DMS153 (cell line): ENCODE measurements at regions not wholly inside any gene's neighbourhood (a gene's known extent, or its start where the extent isn't known, plus 50 kb on each side); places are given as distances from the start of the nearest gene placed in this dataset.
"Not testable (repeated sequence)": the region's sequence is repeated elsewhere in the genome, so short reads cannot be mapped to it uniquely, and the experiment has no call there.

Source experiments
- DNase-seq: peaks from one replicate; lab custom pipeline; 2025; lab: John Stamatoyannopoulos, UW

DNA sequence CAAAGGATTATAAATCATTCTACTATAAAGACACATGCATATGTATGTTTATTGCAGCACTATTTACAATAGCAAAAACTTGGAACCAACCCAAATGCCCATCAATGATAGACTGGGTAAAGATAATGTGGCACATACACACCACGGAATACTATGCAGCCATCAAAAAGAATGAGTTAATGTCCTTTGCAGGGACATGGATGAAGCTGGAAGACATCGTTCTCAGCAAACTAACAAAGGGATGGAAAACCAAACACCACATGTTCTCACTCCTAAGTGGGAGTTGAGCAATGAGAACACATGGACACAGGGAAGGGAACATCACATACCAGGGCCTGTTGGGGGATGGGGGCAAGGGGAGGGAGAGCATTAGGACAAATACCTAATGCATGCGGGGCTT, 133.2 kb downstream of the ATXN3L start:
- DNase-seq, result not testable (repeated sequence)

DNA sequence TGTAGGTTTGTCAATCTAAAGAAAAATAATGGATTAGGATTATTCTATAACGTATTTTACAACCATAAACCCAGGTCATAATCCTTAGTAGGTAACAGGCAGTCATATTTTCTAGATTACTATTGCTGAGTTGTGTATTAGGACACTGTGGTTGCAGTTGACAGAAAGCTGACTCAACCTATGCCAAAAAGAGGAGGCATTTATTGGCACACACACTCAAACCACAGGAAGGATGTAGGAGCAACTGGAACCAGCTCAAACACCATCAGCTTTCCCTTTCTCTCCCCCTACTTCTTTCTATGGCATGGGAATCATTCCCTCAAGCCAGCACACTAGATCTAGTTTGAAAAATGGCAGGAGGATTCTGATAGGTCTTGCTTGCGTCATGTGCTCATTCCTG, 136.4 kb upstream of the FAM9C start:
- no peak for DNase-seq

DNA sequence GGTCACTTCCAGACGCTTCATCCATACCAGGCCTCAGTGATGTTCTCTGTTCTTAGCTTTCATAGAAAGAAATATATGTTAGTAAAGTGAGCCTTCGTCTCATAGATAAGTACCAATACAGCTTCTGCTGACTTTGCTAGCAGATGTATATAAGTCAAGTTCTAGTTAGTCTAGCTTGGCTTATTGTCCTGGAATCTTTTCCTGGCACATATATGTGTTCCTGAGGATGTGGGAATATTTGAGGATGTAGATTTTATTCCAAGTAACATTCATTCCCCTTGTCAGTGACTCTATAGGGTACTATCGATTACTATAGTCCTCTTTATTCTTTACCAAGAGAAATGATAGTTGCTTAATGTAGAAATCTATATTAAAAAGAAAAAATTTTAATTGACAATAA, 135.2 kb upstream of the FAM9C start:
- no peak for DNase-seq

DNA sequence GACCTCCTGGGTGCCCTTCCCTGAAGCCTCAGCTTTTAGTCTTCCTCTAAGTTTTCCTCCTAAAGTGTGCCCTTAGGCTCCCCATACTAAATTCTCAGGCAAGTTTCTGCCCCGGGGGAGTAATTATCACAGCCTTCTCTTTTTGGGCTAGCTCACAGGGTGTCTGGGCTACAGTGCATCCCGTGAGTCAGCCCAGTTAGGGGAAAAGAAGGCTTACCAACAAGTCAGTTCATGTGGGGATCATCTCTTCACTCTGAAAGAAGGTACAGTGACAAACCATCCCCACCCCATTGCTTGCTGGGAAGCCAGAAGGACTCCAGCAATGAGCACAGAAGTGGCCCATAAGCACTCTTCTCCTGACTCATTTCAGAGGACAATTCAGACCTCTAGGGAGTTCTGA, 134.7 kb upstream of the FAM9C start:
- no peak for DNase-seq

DNA sequence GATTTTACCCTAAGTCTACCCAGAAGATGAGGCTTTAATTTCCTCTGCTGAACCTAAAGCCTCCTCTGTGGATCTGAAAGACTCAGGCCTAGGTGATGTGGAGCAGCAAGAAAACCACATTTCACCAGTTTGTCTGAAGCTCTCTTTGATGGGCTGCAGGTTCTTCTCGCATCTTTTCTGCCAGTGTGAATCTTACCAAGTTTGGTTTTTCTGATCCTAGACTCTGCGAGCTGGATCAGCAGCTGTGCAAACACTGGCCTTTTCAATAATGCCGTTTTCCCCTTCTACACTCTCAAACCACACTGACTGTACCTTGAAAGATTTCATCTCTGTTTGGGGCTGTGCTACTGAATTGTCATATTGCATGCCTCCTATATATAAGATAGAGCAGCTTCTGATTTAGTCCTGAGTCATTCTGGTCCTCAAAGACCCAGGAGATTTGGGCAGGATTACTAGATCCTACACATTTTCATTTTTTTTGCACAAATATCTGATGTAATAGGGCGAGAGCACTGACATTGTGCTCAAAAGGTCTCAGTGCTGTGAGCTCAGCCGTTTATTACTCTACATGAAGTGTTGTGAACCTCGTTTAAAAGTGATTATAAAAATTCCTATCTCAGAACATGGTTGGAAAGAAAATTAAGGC, 133.6 kb upstream of the FAM9C start:
- DNase-seq, result no peak

DNA sequence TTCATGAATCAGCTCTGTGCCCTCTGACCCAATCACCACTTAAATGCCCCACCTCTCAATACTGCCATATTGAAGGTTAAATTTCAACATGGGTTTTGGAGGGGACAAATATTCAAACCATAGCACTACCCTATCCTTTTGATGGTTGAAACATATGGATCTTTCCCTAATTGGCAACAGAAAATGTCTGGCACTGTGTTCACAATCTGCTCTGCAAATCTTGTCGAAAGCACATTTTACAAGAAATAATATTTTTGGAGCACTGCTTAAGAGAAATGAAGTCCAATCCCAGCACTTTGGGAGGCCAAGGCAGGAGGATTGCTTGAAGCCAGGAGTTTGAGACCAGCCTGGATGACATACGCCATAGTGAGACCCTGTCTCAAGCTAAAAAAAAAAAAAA, 130.6 kb upstream of the FAM9C start:
- no peak for DNase-seq

DNA sequence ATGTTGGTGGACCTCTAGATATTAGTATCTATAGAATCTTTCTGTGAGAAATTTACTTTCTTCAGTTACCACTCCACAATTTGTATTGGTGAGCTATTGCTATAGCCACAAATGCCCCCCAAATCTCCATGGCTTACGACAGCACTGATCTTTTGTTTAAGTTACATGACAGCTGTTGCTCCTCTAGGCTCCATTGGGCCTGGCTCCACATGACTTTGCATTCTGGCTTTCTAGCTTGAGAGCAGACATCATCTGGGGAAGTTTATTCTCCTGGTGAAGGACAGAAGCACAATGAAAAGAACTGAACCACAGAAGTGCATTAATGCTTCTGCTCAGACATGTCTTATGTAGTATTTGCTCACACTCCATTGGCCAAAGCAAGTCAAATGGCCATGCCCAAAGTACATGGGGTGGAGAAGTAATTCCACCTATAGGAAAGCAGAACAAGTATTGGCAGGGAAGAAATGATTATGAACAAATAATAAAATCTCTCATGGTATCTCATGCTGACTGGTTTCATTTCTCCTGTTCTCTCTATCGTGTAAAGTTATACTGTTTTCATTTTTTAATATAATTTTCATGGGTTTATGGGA, 126.6 kb upstream of the FAM9C start:
- DNase-seq, result no peak

DNA sequence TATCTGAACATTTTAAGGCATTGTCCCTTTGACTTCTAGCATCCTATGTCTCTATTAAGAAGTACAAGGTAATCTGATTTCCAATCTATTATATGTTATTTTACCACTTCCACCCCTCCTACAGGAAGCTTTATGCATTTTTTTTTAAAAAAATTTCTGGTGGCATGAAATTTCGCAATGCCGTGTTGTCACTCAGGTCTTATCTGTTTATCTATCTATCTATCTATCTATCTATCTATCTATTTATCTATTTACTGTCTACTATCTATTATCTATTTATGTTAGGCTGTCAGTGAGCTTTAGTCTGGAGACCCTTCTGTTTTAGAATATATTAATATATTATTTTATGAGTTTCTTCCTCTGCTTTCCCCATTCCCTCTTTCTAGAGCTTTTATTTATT, 125.3 kb upstream of the FAM9C start:
- no peak for DNase-seq

DNA sequence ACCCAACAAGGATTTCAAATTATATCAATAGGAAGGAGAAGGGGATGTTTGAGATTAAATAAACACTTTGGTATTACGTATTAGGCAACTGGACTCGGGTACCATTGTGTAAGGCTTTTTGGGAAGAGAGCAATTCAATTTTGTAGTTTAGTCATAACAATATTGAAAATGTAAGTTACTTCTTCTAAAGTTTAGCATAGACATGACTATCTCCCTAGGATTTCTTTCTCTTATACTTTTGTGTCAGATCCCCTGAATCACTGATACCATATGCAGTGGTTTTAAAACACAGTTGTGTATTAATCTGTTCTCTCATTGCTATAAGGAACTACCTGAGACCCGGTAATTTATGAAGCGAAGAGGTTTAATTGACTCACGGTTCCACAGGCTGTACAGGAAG, 123.8 kb upstream of the FAM9C start:
- no peak for DNase-seq

DNA sequence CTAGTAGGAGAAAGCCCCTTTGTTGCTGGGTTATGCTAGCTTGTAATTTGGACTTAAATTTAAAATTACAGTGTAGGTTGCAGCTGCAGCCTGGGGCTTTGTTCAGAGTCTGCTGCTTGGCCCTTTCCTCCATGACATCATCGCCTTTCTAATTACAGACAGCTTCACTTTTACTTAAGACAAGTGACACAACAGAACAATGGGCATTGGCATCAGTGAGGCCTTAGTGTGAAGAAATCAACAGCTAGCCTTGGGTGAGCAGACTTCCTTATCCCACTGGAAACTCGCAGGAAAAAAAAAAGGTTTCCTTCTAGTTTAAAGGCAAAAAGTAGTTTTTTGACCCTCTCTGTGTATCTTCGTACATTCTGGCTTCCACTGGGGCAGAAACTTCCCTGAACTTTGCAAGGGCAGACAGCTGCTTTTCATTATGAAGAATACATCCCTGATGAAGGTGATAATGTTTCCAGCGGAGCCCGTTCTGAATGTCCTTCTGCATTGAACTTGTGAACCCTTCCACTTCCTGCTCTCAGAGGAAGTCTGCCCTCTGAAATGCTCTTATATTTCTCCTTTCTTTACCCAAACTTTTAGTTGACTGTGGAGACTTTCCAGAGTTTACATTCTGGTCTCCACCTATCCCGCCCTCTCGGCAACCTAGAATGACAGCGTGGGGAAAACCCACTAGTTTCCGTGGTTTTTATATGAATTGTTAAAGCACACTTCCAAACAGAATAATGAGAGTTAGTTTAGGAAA, 123.2 kb upstream of the FAM9C start:
- DNase-seq, result no peak

DNA sequence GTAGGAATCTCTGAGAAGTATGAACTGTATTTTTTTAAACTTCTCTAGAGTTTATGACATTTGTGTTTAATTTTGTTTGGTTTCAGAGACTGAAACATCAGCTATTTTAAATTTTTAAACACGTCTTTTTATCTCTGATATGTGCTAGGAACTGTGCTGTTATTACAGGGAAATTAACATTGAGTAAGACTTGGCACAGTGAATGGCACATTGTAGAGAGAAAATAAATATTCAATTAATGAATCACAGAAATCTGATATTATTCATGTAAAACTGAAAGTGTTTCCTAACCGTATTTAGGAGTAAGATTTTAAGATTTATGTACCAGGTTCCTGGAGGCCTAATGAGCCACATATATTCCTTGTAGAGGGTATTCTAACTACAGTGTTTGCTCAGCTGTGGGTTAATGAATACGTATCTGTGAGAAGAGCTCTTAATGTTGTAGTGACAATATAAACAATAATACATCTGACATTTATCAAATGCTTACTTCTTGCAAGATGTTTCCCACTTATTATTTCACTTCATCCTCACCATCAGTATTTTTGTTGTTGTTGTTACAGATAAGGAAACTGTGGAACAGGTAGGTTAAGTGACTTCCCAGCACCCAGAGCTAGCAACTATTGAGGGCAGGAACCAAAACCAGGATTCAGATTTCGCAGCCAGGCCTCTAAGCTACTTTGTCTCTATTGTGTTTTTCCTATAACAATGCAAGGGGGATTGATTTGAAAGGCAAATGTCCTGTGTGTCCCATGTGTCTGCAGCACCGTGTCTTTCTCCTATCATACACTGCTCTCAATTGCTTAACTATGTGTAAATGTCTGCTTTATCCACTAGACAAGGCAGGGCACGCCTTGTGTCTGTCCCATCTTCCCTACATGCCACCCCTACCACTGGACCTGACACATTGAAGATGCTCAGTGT, 121.1 kb upstream of the FAM9C start:
- DNase-seq, result peak; percentile 42

DNA sequence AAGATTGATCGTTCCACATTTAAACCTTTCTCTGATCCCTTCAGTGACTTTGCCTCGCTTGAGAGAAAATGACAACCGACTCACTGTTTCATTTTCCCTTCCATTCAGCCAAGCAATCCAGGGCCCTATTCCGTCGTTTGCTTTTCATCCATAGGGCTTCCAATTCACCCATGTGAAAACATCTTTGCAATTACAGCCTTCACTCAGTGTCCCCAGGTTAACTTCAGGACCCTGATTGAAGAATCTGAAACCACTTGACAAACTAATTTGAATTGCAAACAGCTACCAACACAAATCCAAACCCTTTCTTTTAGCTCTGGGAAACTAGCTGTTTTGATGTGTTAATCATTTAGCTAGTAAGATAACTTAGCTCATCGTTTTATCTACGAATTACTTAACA, 120.2 kb upstream of the FAM9C start:
- DNase-seq, result no peak

DNA sequence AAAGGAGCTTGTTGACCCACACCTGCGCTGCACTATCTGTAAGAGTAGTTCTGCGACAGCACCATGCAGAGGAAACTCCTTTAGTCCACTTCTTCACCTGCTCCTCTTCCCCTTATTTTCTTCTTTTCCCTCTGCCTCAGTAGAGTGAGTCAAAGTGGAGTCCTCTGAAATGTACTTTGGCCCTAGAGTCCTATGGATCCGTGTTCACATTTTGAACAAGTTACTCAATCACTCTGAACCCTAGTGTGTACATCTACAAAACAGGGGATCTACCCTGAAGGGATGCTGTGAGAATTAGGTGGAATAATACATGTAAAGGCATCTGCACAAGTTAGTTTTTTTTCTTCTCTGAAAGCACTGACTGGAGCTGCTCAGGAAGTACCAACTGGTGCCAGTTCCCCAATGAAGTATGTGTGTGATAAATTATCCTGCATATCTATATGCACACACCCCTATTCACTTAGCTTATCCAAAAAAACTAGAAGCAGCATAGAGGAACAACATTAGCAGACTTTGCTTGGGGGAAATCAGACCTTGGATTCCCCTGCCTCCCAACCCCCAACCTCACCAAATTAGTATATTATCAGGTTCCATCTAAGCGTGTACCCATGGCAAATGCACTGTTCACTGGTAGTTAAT, 118.5 kb upstream of the FAM9C start:
- no peak for DNase-seq

DNA sequence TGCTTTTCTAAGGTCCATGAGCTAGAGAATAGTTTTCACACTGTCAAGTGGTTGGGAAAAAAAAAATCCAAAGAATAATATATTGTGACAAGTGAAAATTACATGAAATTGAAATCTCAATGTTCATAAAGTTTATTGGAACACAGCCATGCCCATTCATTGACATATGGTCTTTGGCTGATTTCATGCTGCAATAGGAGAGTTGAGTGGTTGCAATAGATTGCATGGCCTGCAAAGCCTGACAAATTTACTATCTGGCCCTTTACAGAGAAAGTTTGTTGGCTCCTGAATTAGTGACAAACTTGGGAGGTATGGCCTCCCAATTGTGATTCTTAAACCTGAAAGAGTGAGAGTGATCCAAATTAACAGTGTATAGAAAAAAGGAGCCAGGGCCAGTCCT, 115.5 kb upstream of the FAM9C start:
- no peak for DNase-seq

DNA sequence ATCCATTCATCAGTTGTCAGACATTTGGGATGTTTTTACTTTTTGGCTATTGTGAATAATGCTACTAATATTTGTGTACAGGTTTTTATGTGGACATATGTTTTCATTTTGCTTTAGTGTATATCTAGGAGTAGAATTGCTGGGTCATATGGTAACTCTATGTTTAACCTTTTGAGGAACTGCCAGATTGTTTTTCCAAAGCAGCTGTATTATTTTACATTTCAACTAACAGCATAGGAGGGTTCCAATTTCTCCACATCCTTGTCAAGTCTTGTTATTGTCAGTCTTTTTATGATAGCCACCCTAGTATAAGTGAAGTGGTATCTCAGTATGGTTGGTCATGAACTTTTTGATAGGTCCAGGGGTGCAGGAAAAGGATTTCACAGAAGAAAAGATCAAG, 114.5 kb upstream of the FAM9C start:
- DNase-seq, result no peak

DNA sequence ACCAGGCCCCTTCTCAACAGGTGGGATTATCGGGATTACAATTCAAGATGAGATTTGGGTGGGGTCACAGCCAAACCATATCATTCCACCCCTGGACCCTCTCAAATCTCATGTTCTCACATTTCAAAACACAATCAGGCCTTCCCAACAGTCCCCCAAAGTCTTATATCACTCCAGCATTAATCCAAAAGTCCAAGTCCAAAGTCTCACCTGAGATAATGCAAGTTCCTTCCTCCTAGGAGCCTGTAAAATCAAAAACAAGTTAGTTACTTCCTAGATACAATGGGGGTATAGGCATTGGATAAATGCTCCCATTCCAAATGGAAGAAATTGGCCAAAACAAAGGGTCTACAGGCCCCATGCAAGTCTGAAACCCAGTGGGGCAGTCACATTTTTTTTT, 111.1 kb upstream of the FAM9C start:
- not testable (repeated sequence) for DNase-seq

DNA sequence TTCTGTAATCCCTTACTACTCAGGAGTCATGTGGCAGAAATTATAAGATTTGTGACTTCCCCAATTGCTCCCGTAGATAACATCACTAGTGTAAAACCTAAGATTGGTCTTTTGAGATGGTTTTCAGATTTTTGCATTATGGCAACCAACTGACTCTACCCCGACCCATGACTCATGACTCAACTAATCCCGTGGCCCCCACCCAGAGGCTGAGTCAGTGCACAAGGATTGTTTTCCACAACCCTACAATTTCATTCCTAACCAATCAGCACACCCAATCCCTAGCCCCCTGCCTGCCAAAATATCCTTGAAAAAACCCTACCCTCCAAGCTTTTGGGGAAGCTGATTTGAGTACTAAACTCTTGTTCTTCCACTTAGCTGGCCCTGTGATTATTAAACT, 109.4 kb upstream of the FAM9C start:
- no peak for DNase-seq

DNA sequence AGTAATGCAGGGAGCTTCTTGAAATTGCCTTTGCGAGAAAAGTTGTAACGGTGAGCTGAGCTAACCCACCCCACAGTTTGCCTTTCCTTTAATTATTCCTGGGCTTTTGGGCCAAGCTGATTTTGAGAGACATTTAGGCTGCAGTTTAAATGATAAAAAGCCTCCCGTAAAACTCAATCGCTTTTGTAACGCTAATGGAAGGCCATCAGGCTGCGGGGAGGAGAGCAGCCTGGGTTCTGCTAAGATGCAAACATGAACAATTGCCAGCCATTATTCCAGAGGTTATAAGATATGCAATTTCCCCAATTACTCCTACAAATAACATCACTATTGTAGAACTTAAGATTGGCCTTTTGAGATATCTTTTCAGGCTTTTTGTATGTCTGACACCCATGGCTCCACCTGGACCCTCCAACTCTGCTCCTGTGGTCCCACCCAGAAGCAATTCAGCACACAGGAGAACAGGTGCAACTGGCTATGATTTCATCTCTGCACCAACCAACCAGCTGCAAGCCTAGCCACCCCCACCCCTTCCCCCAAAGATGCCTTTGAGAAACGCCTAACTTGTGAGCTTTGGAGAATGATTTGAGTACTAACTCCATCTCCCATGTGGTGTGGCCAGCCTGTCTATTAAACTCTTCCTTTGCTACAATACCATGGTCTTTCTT, 108.2 kb upstream of the FAM9C start:
- DNase-seq, result no peak

DNA sequence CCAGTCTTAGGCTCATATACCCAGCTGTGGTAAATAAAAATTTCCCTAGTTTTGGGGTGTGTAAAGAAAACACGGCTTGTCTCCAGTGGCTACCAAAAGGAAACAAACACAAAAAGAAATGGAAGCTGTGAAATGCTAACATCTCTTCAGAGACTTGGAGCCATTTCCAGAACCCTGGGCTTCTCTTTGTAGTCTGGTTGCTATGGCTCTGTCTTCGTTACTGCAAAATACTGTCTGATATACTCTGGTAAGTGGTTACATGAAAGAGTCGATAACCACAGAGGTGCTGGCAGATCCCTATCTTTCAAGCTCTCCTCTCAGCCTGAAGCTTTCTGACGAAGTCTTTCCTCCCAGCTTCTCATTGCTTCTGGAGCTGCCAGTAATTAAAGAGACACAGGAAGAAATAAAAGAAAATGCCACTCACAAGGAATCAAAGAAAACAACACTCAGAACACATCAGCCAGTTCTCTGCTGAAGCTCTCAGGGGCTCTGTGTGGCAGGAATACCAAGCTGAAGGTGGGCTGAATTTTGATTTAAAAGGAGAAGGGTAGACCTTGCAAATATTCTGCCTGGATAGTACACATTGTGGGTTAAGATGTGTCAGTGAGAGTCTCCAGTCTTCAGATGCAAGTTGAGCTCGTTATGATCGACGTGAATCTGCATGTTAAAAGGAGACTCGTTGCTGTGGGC, 107.6 kb upstream of the FAM9C start:
- DNase-seq, result no peak

DNA sequence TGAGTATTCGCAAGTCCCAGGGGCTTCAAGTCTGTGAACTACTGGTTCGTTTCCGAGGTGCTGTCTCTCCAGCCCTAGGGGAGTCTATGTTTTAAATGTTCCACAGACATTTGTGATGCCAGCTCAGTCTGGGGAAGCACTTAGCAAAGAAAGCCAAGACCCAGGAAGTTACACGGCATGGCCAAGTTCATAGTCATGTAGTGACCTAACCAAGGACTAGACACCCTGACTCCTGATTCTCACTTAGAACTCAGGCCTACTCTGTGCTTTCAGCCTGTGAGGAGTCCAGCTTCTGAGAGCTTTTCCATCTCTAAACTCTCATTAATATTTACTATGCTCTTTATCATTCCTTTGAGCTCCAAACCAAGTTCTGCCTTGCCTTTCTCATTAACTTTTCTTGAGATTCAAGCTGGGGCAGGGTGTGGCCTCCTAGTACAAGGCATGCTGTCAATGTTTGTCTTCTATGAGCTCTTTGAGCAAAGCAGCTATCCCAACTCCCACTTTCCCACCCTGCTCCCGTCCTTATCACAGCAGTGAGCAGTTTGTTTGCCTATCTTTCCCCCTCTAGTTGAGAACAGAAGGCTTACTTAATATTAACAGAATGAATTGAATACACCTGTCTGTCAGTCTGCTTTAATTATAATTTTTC, 105.4 kb upstream of the FAM9C start:
- DNase-seq, result no peak
